ENCODE measurements at regions not wholly inside any gene's neighbourhood (a gene's known extent, or its start where the extent isn't known, plus 50 kb on each side); places are given as distances from the start of the nearest gene placed in this dataset.

DNA sequence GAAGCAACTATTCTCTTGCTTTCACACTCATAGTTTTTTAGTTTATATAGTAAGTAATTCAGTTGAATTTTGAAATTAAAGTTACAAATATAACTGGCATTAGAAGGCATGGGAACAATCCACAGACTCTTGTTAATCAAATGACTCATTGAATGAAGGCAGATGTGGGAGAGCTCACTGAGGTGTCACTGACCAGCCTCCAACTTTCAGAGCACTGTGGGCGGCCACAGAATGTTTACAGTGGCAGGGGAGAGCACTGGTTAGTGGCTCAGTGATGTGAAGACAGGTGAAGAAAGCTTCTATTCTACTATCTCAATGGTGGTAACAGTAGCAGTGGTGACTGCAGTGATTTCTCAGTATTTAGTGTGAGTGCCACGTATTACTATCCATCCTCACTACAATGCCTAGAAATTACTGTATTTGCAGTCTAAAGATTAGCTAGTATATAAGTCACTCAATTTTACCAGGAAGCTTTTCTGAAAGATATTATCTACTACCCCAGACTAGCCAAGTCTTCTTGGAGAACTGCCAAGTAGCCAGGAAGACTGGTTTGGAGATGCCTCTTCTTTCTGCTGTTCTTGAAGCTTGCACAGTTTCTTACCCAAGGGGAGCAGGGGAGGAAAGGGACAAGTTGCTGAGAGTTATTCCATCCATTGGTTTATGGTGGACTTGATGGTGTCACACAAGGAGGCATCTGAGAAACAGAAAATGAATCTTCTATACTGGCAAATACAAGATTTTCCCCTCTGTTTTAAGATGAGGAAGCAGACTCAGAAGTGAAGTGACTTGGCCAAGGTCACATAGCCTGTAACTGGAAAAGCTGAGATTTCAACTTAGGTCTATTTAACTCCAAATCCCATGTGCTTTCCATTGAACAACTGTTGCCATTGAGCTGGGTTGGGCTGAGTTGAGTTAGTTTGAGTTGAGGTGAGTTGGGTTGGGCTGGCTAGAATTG lies 231.2 kb downstream of the ANKRD60 start:
- TF ChIP-seq, protein P1, sequence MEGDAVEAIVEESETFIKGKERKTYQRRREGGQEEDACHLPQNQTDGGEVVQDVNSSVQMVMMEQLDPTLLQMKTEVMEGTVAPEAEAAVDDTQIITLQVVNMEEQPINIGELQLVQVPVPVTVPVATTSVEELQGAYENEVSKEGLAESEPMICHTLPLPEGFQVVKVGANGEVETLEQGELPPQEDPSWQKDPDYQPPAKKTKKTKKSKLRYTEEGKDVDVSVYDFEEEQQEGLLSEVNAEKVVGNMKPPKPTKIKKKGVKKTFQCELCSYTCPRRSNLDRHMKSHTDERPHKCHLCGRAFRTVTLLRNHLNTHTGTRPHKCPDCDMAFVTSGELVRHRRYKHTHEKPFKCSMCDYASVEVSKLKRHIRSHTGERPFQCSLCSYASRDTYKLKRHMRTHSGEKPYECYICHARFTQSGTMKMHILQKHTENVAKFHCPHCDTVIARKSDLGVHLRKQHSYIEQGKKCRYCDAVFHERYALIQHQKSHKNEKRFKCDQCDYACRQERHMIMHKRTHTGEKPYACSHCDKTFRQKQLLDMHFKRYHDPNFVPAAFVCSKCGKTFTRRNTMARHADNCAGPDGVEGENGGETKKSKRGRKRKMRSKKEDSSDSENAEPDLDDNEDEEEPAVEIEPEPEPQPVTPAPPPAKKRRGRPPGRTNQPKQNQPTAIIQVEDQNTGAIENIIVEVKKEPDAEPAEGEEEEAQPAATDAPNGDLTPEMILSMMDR (IDR thresholded peaks at IDR 0.05): no peak
- no peak for TF ChIP-seq POLR2A (IDR thresholded peaks at IDR 0.05)
